ENCODE measurements at regions not wholly inside any gene's neighbourhood (a gene's known extent, or its start where the extent isn't known, plus 50 kb on each side); places are given as distances from the start of the nearest gene placed in this dataset.

DNA sequence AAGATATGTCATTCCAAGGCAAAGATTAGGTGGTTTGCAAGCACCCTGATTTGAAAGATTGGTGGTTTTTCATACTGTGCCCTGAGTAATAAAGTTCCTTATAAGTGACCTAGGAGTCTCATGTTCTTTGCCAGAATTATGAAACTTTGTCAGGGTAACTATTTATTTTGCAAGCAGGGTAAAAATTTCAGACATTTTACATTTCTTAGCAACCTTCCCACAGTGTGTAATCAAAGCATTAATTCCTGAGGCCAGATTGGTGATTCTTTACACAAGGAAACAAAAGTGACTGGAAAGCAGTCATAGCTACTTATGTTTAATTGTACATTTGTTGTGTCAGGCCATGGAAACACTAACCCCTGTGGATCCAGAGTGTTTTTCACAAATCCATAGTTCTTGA is 998.0 kb upstream of the B3GALT2 start:
- H3K36me3 Mint-ChIP-seq (ENCODE audit: unreplicated experiment): no peaks in the 10 kb centered on the region
- TF ChIP-seq, protein P1, sequence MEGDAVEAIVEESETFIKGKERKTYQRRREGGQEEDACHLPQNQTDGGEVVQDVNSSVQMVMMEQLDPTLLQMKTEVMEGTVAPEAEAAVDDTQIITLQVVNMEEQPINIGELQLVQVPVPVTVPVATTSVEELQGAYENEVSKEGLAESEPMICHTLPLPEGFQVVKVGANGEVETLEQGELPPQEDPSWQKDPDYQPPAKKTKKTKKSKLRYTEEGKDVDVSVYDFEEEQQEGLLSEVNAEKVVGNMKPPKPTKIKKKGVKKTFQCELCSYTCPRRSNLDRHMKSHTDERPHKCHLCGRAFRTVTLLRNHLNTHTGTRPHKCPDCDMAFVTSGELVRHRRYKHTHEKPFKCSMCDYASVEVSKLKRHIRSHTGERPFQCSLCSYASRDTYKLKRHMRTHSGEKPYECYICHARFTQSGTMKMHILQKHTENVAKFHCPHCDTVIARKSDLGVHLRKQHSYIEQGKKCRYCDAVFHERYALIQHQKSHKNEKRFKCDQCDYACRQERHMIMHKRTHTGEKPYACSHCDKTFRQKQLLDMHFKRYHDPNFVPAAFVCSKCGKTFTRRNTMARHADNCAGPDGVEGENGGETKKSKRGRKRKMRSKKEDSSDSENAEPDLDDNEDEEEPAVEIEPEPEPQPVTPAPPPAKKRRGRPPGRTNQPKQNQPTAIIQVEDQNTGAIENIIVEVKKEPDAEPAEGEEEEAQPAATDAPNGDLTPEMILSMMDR (IDR thresholded peaks at IDR 0.05; ENCODE audit: partially characterized antibody, unreplicated experiment): no peak
- no peak for DNase-seq
- no peak overlapping the region for H3K27ac Mint-ChIP-seq (ENCODE audit: unreplicated experiment)
- H3K4me1 Mint-ChIP-seq (ENCODE audit: low read depth, unreplicated experiment): no peaks in the 10 kb centered on the region
- no peaks in the 10 kb centered on the region for H3K27me3 Mint-ChIP-seq (ENCODE audit: unreplicated experiment)
- no peak overlapping the region for H3K4me3 Mint-ChIP-seq (ENCODE audit: unreplicated experiment)
- H3K9me3 Mint-ChIP-seq (ENCODE audit: unreplicated experiment): no peaks in the 10 kb centered on the region

DNA sequence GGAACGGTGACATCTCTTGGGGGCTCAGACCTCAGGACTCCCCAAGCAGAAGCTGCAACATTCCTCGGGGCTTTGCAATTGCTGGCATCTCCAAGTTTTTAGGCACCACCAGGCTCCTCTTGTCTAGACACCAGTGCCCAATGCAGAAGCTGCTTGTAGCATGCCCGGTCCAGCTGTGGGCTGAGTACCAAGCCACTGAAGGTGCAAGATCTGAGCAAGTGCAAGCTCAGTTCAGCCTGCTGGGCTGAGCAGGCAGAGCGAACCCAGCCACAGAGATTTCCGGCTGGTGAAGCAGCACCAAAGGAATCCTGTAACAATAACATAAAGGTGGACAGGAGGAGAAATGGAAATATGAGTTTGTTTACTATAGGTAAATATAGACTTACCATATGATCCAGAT is 995.4 kb upstream of the B3GALT2 start:
- DNase-seq: no peak
- no peaks in the 10 kb centered on the region for H3K36me3 Mint-ChIP-seq (ENCODE audit: unreplicated experiment)
- H3K9me3 Mint-ChIP-seq (ENCODE audit: unreplicated experiment): no peaks in the 10 kb centered on the region
- TF ChIP-seq, protein P1 (IDR thresholded peaks at IDR 0.05; ENCODE audit: partially characterized antibody, unreplicated experiment): no peak
- H3K27ac Mint-ChIP-seq (ENCODE audit: unreplicated experiment): no peak overlapping the region
- H3K4me3 Mint-ChIP-seq (ENCODE audit: unreplicated experiment): no peak overlapping the region
- H3K27me3 Mint-ChIP-seq (ENCODE audit: unreplicated experiment): no peaks in the 10 kb centered on the region
- H3K4me1 Mint-ChIP-seq (ENCODE audit: low read depth, unreplicated experiment): no peaks in the 10 kb centered on the region

DNA sequence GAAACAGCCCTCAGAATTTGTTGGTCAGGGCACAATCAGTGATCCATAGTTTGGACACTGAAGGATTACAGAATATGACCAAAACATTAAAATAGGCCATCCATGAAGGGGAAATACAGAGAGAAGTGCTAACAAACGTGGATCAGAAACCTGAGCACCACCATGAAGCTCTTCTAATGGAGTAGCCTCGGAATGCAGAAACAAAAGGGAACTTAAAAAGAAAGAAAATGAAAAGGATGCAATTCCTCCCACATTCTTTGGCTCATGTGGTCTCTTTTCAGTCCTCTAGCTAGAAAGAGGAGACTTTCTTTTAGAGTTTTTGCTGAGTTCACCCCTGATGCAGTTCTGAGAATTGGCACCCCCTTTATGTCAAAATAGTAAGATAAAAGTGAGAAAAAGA is 989.8 kb upstream of the B3GALT2 start:
- H3K9me3 Mint-ChIP-seq (ENCODE audit: unreplicated experiment): peaks cover 1% of the 10 kb centered on the region
- H3K36me3 Mint-ChIP-seq (ENCODE audit: unreplicated experiment): no peaks in the 10 kb centered on the region
- H3K27ac Mint-ChIP-seq (ENCODE audit: unreplicated experiment): no peak overlapping the region
- no peaks in the 10 kb centered on the region for H3K27me3 Mint-ChIP-seq (ENCODE audit: unreplicated experiment)
- TF ChIP-seq, protein P1 (IDR thresholded peaks at IDR 0.05; ENCODE audit: partially characterized antibody, unreplicated experiment): no peak
- no peaks in the 10 kb centered on the region for H3K4me1 Mint-ChIP-seq (ENCODE audit: low read depth, unreplicated experiment)
- H3K4me3 Mint-ChIP-seq (ENCODE audit: unreplicated experiment): no peak overlapping the region
- no peak for DNase-seq

DNA sequence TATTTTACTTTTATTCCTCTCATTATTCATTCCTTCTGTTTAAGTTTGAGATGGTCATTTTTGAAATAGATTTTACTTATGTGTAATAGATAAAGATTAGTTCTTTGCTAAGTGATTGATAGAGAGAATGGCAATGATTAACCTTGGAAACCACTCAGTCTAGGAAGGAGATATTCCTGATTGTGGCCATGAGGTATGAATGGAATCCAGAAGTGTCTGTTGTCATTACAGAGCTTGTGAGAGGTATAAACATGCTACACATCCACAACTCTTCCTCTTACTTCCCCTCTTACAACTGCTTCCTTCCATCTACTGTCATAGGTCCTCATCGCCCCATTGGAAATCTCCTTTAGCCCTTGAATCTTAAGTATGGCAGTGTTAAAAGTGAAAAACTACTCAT is 988.8 kb upstream of the B3GALT2 start:
- H3K27me3 Mint-ChIP-seq (ENCODE audit: unreplicated experiment): no peaks in the 10 kb centered on the region
- no peak for DNase-seq
- no peak overlapping the region for H3K4me3 Mint-ChIP-seq (ENCODE audit: unreplicated experiment)
- H3K27ac Mint-ChIP-seq (ENCODE audit: unreplicated experiment): no peak overlapping the region
- H3K36me3 Mint-ChIP-seq (ENCODE audit: unreplicated experiment): no peaks in the 10 kb centered on the region
- peaks cover 1% of the 10 kb centered on the region for H3K9me3 Mint-ChIP-seq (ENCODE audit: unreplicated experiment)
- no peaks in the 10 kb centered on the region for H3K4me1 Mint-ChIP-seq (ENCODE audit: low read depth, unreplicated experiment)
- TF ChIP-seq, protein P1 (IDR thresholded peaks at IDR 0.05; ENCODE audit: partially characterized antibody, unreplicated experiment): no peak

DNA sequence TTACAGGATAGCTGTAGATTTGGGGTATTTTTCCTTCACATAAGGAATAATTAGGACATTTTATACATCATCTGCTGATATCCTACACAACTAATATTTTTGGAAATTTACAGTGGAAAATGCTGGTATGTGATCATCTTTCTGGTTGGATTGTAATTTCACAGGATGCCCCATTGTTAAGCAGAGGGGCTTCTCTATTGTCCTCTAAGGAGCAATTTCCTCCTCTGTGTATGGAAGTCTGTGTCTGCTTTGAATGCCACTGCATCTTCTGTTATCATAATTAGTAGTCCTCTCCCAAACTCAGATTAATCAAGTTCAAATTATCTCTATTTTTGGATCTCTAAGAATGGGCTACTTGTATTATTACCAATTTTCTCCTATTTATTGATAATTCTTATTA is 988.1 kb upstream of the B3GALT2 start:
- no peak overlapping the region for H3K4me3 Mint-ChIP-seq (ENCODE audit: unreplicated experiment)
- H3K4me1 Mint-ChIP-seq (ENCODE audit: low read depth, unreplicated experiment): no peaks in the 10 kb centered on the region
- H3K27me3 Mint-ChIP-seq (ENCODE audit: unreplicated experiment): no peaks in the 10 kb centered on the region
- no peak overlapping the region for H3K27ac Mint-ChIP-seq (ENCODE audit: unreplicated experiment)
- TF ChIP-seq, protein P1 (IDR thresholded peaks at IDR 0.05; ENCODE audit: partially characterized antibody, unreplicated experiment): no peak
- DNase-seq: no peak
- no peaks in the 10 kb centered on the region for H3K36me3 Mint-ChIP-seq (ENCODE audit: unreplicated experiment)
- peaks cover 1% of the 10 kb centered on the region for H3K9me3 Mint-ChIP-seq (ENCODE audit: unreplicated experiment)
